SK-N-MC (cell line): ENCODE measurements at regions not wholly inside any gene's neighbourhood (a gene's known extent, or its start where the extent isn't known, plus 50 kb on each side); places are given as distances from the start of the nearest gene placed in this dataset.

Experiments used
- EZH2 ChIP-seq: fragments of 200-600 bp; sonication (generic); IDR thresholded peaks from one replicate; pipeline ENCODE4 v1.6.1; 2017; ENCODE audit warnings: antibody characterized with exemption
- POLR2AphosphoS5 ChIP-seq: IDR thresholded peaks from 2 replicates; pipeline ENCODE4 v1.6.1; 2012; ENCODE audit warnings: mild to moderate bottlenecking, low read depth, low read length, borderline replicate concordance

DNA sequence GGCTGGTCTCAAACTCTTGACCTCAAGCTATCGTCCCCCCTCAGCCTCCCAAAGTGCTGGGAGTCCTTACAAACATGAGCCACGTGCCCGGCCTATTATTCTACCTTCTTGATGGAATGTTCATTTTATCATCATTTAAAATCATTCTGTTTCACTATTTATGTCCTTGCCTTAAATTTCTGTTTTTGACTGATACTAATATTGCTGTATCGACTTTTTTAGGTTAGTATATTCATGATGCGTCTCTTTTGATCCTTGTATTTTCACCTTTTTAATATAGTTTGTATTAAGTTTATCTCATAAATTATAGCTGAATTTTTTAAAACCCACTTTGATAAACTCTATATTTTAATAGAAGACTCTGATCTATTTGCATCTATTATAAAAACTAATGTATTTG, 98.4 kb upstream of the STXBP5 start:
- TF ChIP-seq POLR2AphosphoS5 (no peak), EZH2 (no peak)
